Peyer's patch (tissue), 4 donors: ENCODE measurements at regions not wholly inside any gene's neighbourhood (a gene's known extent, or its start where the extent isn't known, plus 50 kb on each side); places are given as distances from the start of the nearest gene placed in this dataset.

Experiments used
- POLR2A ChIP-seq, 2 donors: fragments of 450-650 bp; IDR thresholded peaks; one replicate each; pipeline ENCODE4 v1.5.1; 2017; ENCODE audit warnings: antibody characterized with exemption in 2 of 2, mild to moderate bottlenecking in 2 of 2, moderate library complexity in 2 of 2
- TF ChIP-seq, protein P1 (sequence below), 6 experiments: fragments of 450-650 bp in 4 of 6; fragments of 200-600 bp in 2 of 6; sonication (generic) in 1 of 6; IDR thresholded peaks; one replicate each; pipeline ENCODE4 v1.5.1; 2017 to 2019; ENCODE audit warnings: antibody characterized with exemption in 6 of 6, mild to moderate bottlenecking in 3 of 6, moderate library complexity in 1 of 6

DNA sequence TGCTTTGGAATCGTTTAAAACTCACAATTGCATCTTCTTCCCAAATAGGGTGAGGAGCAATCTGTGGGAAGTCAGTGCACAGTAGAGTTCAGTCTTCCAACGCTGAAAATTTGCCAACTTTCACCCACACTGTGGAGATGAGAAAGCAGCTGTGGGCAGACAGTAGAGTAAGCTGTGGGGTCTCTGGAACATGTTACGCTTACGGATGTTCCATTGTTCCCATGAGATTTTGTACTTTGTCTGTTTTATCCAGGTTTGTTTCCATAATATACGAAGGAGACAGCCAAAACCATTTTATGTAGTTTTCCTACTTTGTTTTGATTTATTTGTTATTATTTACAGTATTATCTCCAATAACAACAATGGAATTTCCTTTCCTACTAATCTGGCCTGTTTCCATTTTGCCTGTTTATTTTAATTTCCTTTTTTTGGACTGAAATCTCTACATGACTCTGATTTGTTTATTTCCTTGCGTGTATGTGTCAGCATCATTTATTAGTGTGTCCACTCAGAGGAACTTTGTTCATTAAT lies 65.1 kb upstream of the RGL1 start:
- TF ChIP-seq, protein P1, sequence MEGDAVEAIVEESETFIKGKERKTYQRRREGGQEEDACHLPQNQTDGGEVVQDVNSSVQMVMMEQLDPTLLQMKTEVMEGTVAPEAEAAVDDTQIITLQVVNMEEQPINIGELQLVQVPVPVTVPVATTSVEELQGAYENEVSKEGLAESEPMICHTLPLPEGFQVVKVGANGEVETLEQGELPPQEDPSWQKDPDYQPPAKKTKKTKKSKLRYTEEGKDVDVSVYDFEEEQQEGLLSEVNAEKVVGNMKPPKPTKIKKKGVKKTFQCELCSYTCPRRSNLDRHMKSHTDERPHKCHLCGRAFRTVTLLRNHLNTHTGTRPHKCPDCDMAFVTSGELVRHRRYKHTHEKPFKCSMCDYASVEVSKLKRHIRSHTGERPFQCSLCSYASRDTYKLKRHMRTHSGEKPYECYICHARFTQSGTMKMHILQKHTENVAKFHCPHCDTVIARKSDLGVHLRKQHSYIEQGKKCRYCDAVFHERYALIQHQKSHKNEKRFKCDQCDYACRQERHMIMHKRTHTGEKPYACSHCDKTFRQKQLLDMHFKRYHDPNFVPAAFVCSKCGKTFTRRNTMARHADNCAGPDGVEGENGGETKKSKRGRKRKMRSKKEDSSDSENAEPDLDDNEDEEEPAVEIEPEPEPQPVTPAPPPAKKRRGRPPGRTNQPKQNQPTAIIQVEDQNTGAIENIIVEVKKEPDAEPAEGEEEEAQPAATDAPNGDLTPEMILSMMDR (IDR thresholded peaks at IDR 0.05) = no peak
- TF ChIP-seq POLR2A (IDR thresholded peaks at IDR 0.05) = no peak
